HK-2 (cell line): ENCODE measurements at regions not wholly inside any gene's neighbourhood (a gene's known extent, or its start where the extent isn't known, plus 50 kb on each side); places are given as distances from the start of the nearest gene placed in this dataset.

ENCODE experiments used
- DNase-seq: peaks from one replicate; pipeline ENCODE4 v3.0.0-alpha.2; 2018; ENCODE audit not compliant: unreplicated experiment

GRCh38 chr6:134714679-134715078, 235.2 kb downstream of the ALDH8A1 start:
- peak; percentile 59 for DNase-seq

- DNase-seq: no peak
Observed at GRCh38 chr6:134714113-134714512, 235.8 kb downstream of the ALDH8A1 start.

- no peak for DNase-seq
Observed at GRCh38 chr6:134712311-134712710, 237.6 kb downstream of the ALDH8A1 start.

- no peak for DNase-seq
Observed at GRCh38 chr6:134708079-134708478, 241.8 kb downstream of the ALDH8A1 start.

GRCh38 chr6:134707342-134708031, 242.4 kb downstream of the ALDH8A1 start:
- DNase-seq: no peak

GRCh38 chr6:134706806-134707205, 243.1 kb downstream of the ALDH8A1 start:
- no peak for DNase-seq

GRCh38 chr6:134706153-134706552, 243.7 kb downstream of the ALDH8A1 start:
- DNase-seq: no peak

- DNase-seq: no peak
Observed at GRCh38 chr6:134703206-134703605, 246.7 kb downstream of the ALDH8A1 start.

GRCh38 chr6:134702279-134702678, 247.6 kb downstream of the ALDH8A1 start:
- no peak for DNase-seq

GRCh38 chr6:134701301-134701700, 248.6 kb downstream of the ALDH8A1 start:
- no peak for DNase-seq

GRCh38 chr6:134698228-134698627, 251.7 kb downstream of the ALDH8A1 start:
- no peak for DNase-seq

GRCh38 chr6:134692008-134692407, 257.9 kb downstream of the ALDH8A1 start:
- no peak for DNase-seq

- DNase-seq: no peak
Observed at GRCh38 chr6:134691180-134691579, 258.7 kb downstream of the ALDH8A1 start.

- no peak for DNase-seq
Observed at GRCh38 chr6:134690048-134690447, 259.9 kb downstream of the ALDH8A1 start.

GRCh38 chr6:134689641-134690040, 260.3 kb downstream of the ALDH8A1 start:
- no peak for DNase-seq

GRCh38 chr6:134689177-134689576, 260.7 kb downstream of the ALDH8A1 start:
- no peak for DNase-seq

GRCh38 chr6:134686071-134686470, 263.8 kb downstream of the ALDH8A1 start:
- DNase-seq: peak; percentile 42

- DNase-seq: no peak
Observed at GRCh38 chr6:134684423-134684795, 265.5 kb downstream of the ALDH8A1 start.

- no peak for DNase-seq
Observed at GRCh38 chr6:134683783-134684422, 266.0 kb downstream of the ALDH8A1 start.

GRCh38 chr6:134680433-134680832, 269.5 kb downstream of the ALDH8A1 start:
- no peak for DNase-seq

GRCh38 chr6:134680021-134680420, 269.9 kb downstream of the ALDH8A1 start:
- no peak for DNase-seq

GRCh38 chr6:134678436-134678889, 271.4 kb downstream of the ALDH8A1 start:
- peak; percentile 76 for DNase-seq
